SIG-M5 treated with dmso at 0.1 percent for 504 hours (cell line): ENCODE measurements at regions not wholly inside any gene's neighbourhood (a gene's known extent, or its start where the extent isn't known, plus 50 kb on each side); places are given as distances from the start of the nearest gene placed in this dataset.
A peak's percentile ranks its signal among the peaks of the same experiment; 100 is the strongest.
"Not testable (repeated sequence)": the region's sequence is repeated elsewhere in the genome, so short reads cannot be mapped to it uniquely, and the experiment has no call there.

Experiments used
- DNase-seq: peaks from one replicate; lab custom pipeline; 2025; ENCODE audit not compliant: unreplicated experiment; lab: John Stamatoyannopoulos, UW

- no peak for DNase-seq
Observed at GRCh38 chr3:74978684-74979083, 364.2 kb upstream of the CNTN3 start.

DNA sequence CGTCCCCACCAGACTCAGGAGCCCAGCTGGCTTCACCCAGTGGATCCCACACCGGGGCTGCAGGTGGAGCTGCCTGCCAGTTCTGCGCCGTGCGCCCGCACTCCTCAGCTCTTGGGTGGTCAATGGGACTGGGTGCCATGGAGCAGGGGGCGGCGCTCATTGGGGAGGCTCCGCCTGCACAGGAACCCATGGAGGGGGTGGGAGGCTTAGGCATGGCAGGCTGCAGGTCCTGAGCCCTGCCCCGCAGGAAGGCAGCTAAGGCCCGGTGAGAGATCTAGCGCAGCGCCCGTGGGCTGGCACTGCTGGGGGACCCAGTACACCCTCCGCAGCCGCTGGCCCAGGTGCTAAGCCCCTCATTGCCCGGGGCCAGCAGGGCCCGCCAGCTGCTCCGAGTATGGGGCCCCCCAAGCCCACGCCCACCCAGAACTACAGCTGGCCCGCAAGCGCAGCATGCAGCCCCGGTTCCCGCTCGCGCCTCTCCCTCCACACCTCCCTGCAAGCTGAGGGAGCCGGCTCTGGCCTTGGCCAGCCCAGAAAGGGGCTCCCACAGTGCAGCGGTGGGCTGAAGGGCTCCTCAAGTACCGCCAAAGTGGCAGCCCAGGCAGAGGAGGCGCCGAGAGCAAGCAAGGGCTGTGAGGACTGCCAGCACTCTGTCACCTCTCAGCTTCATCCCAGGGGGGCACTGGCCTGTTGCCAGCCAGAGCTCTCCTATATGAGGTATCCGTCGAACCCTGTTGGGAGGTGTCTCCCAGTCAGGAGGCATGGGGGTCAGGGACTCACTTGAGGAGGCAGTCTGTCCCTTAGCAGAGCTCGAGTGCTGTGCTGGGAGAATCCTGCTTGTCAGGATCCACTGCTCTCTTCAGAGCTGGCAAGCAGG is 370.8 kb upstream of the CNTN3 start:
- DNase-seq = not testable (repeated sequence)

- DNase-seq = no peak
Observed at GRCh38 chr3:74988095-74988494, 373.6 kb upstream of the CNTN3 start.

DNA sequence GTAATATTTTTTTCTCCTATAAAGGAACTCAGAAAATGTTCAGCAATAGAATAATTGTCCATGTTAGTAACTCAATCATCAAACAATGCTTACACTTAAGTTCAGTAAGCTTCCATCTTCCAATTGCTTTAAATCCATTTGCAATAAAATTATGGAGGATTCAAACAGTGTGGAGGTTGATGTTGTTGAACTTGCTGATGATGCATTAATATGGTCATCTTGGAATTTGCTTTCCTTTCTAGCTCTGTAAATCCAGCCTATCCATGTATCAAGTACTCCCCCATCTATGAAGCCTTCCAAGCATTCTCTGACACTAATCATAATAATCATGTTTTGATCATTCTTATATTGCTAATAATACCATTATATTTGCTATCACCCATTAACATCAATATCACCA is 378.4 kb upstream of the CNTN3 start:
- DNase-seq = no peak

DNA sequence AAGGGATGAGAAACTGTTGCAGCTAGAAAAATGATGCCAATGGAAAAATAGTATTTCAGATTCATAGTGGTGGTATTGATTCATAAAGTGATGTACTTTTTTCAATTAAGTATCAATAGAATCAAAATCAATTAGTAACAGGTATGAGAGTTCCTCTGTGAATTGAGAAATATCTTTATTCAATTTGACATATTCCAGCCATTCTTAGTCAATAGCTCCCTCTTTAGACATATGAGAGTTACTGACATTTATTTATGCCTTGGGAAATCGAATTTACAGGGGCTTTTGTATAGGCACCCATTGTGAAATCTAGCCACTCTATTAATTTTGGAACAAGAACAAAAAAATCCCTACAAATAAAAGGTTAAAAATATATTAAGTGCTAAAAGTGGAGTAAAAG is 386.9 kb upstream of the CNTN3 start:
- DNase-seq = peak; percentile 19

DNA sequence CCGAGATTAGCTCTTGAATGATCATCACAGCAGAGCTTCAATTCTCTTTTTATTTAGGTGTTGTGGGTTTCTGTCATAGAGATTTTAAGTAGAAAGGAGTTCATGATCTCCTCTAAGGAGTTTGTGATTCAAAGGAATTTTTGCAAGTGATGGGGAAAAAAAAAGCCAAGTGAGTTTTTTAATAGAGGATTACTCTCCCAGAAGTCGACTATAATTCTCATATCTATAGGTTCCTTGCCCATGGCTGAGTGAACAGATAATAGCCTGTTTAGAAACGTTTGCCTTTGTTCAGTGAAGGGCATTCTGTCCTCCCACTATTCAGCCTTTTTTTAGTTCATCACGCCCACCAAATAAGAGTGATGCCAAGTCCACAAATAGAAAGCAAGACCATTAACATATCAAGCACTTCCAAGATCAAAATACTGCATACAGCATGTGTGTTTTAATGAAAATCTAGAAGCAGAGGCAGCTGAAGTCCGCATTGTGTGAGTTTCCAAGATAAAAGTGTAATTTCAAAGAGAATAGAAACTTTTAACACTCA is 398.4 kb upstream of the CNTN3 start:
- DNase-seq = no peak

DNA sequence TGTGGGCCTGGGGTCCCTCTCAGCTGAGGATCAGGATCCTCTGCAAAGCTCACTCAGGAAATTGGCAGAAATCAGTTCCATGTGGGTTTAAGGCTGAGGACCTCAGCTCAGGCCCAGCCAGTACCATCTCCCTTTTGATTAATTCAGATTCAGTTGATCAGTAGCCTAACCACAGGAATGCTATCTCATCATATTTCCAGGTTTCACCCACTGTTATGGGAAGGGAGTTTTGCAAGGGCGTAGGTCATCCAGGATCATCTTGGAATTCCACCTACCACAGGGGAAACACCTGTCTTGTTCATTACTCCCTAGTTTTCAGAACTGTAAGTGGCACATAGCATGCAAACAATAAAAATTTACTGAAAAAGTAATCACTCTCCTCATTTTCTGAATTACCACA is 399.5 kb upstream of the CNTN3 start:
- DNase-seq = no peak

- DNase-seq = no peak
Observed at GRCh38 chr3:75015280-75015679, 400.8 kb upstream of the CNTN3 start.

GRCh38 chr3:75035146-75035545 is 420.7 kb upstream of the CNTN3 start:
- DNase-seq = no peak

- DNase-seq = no peak
Observed at GRCh38 chr3:75042941-75043340, 428.5 kb upstream of the CNTN3 start.

- no peak for DNase-seq
Observed at GRCh38 chr3:75048650-75049049, 434.2 kb upstream of the CNTN3 start.

- no peak for DNase-seq
Observed at GRCh38 chr3:75049533-75049932, 435.1 kb upstream of the CNTN3 start.

DNA sequence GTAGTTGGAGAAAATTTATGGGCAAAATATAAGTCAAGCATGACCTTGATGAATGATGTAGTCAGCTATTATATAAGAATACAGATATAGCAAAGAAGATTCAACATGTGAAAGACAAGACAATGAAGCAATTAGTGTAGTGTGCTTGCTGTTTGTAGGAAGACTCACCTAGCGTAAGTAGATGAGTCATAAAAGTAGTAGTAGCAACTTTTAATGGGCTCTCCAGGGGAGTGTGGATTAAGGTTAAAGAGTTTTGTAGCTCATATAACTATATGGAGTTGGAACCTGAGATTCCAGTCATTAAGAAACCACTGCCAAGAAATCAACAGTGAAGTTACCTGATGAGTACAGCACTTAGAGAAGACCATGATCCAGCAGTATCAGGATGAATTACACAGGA is 444.7 kb upstream of the CNTN3 start:
- DNase-seq = no peak

GRCh38 chr3:75061806-75062205 is 447.3 kb upstream of the CNTN3 start:
- DNase-seq = no peak

DNA sequence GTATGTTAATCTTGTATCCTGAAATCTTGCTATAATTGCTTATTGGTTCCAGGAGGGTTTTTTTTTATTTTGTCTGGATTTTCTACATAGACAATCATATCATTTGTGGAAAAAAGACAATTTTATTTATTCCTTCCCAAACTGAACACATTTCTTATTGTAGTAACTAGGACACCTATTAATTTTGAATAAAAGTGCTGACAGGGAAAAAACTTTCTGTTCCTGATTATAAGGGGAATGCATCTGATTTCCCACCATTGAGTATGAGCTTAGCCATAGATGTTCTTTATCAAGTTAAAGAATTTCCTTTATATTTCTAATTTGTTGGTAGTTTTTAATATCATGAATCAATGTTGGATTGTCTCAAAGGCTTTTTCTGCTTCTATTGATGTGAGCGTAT is 460.7 kb upstream of the CNTN3 start:
- DNase-seq = no peak

GRCh38 chr3:75076481-75076880 is 462.0 kb upstream of the CNTN3 start:
- no peak for DNase-seq

DNA sequence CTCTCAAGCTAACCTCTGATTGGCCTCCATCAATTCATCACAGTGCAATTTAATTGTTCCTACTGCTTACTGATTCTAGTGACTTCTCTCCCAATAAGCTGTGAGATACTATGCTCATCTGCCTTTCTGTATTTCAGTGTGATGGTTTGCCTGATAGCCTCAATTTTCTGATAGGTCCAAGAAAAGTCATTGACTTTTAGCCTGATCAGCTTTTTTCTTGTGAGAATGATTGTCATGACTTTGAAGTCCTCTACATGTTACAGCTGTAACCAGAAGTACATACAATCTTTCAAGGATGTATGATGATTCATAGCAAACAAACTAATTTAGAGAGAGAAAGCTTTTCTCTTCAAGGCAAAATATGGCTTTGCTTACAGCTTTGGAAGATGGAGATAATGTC is 463.8 kb upstream of the CNTN3 start:
- no peak for DNase-seq

- DNase-seq = no peak
Observed at GRCh38 chr3:75082845-75083244, 468.4 kb upstream of the CNTN3 start.

- DNase-seq = no peak
Observed at GRCh38 chr3:75089841-75090240, 475.4 kb upstream of the CNTN3 start.

GRCh38 chr3:75101329-75102147 is 487.1 kb upstream of the CNTN3 start:
- DNase-seq = no peak

GRCh38 chr3:75110741-75111140 is 496.3 kb upstream of the CNTN3 start:
- no peak for DNase-seq

DNA sequence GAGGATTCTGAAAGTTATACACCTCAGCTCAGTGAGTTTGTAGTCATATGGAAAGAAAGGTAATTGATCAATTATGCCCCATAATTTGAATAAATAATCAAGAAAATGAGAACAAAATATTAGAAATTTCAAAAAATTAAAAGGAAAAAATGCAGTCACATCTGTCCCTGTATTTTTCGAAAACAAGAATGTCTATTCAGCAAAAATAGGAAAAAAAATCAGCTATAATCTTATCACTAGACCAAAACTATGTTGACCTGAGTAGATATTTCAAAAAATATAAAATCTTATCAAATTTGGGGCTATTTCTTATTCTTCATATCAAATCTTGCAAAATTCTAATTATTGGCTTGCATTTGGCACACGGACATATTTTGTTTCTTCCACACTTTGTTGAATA is 501.2 kb upstream of the CNTN3 start:
- no peak for DNase-seq
